CD4-positive, alpha-beta T cell treated with Interleukin-15 for 4 hours (primary cell): ENCODE measurements at regions not wholly inside any gene's neighbourhood (a gene's known extent, or its start where the extent isn't known, plus 50 kb on each side); places are given as distances from the start of the nearest gene placed in this dataset.

Source experiments
- DNase-seq: peaks from one replicate; pipeline ENCODE4 v3.0.0-alpha.2; 2020; ENCODE audit warnings: low spot score

DNA sequence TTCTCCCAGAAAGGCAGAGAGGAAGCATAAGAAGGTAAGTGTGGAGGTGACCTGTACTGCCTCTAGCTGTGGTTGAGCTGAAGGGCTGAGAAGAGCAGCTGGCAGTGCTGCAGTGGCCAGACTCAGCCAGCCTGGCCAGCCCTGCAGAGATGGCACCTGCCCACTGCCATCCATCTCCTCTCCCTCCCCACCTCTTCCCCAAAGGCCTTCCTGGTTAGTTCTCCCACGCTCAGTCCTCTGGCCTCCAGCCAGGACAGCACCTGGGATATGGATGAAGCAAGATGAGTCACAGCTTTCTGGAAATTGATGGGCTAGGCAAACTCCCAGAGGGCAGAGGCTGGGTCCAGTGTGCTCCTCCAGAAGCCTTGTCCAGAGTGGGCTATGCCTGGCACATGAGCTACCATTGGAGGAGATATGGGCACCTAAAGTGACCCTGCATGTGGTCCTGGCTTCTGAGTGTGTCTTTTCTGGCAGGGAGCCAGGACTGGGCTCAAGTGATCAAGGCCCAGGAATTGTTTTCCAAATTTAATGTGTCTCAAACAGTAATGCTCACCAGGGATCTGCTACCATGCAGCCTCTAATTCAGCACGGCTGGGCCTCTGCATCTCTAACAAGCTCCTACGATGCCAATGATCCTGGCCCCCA lies 81.0 kb upstream of the CACUL1 start:
- no peak for DNase-seq

- DNase-seq: no peak
Observed at GRCh38 chr10:118838364-118838763, 83.6 kb upstream of the CACUL1 start.

- DNase-seq: no peak
Observed at GRCh38 chr10:118839348-118839747, 84.6 kb upstream of the CACUL1 start.

- no peak for DNase-seq
Observed at GRCh38 chr10:118840071-118840775, 85.5 kb upstream of the CACUL1 start.

GRCh38 chr10:118840776-118841468 lies 86.2 kb upstream of the CACUL1 start:
- DNase-seq: no peak

DNA sequence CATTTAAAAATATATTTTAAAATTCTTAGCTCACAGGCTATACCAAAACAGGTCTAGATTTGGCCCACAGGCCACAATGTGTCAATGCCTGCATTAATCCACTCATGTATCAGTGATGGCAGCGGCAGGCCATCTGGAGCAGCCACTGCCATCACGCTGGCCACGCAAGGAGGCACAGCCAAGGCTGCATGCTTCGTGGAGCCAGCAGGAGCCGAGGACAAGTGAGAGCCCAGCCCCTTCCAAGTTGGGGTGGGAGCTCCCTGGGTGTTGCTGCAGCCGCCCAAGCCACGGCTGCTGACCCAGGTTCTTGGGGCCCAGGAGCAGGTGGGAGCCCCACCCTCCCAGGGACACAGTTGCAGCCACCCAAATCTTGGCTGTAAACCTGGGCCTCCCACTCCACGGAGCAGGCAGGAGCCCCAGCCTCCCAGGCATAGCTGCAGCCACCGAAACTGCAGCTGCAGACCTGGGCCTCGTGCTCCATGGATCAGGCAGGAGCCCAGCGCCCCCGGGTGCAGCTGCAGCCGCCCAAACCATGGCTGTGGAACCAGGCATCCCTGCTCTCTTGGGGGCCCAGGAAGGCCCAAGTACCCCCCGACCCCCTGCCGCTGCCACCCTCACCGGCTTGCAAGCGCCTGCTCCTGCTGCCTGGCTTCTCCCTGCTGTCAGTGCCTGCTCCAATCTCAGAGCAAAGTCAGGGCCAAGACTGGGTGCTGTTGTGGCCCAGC lies 87.3 kb upstream of the CACUL1 start:
- no peak for DNase-seq

GRCh38 chr10:118842843-118843624 lies 88.3 kb upstream of the CACUL1 start:
- no peak for DNase-seq

DNA sequence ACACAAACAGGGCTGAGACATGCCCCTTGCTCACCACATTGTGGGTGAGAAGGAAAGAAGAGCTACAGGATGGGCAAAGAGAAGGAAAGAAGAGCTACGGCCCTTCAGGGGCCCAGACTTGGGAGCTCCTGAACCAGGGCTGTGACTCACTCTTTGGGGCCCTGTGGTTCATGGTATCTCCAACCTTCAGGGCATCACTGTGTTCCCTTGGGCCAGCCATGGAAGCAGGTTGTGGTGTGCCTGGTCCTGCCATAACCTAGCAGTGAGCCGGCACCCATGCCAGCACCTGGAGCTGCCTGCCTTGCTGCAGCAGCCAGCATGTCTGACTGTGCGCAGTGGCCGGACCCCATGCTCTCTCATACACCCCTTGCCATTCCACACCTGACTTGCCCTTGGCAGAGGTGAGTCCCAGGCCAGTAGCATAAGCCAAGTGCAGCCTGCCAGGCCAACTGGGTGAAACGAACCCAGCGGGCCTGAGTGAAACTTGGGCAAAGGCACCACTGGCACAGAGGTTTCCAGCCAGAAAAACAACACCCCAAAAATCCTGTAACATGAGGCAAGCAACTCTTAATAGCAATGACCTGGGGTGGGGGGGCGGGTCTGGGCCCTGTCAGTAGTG lies 89.0 kb upstream of the CACUL1 start:
- DNase-seq: no peak

DNA sequence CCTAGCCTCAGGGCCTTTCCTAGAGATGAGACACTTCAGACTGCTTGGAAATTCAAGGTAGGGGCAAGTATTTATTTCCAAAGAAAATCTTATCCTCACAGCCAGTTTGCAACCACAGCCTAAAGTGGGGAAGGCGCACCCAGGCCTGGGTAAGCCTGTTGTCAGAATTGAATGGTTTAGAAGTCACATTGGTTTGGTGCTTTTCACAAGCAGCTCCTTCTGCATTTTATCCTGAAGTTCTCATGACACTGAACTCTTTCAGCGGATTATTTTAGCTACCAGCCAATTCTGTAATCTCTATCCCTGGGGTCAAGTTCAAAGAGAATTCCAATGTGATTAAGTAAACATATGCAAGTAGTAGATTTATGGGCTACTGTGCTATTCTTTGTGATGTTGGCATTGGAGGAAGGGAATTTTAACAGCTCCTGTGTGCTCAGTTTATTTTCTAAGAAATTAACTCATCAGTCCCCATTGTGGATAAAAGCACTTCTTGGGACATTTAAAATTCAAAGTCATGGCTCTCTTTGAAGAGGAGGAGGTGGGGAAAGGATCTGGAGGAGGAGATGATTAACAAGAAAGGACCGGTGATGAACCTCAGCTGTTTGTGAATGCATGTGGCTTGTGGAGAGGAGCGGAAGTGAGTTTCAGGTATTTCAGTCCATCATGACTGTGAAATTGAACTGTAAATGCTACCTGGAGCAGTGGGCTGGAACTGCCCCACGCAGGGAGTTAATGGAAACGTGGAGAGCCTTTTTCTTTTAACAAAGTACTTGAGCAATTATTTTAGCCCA lies 90.2 kb upstream of the CACUL1 start:
- DNase-seq: no peak

DNA sequence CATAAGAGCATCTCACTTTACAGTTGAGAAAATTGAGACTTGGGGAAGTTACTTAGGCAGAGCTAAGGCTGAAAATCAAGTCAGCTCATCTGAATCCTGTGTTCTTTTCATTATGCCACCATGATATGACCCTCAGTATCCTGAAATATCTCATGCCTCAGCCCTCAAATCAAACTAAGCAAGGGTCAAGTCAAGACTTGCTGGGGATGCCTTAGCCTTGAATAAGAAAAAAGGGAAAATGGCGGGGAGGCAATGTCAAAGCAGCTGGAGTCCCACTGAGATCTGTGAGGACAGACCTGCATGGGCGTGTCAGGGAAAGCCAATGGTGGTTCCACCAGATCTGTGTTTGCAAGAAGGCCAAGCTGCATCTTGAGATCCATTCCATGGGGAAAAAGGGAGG lies 91.0 kb upstream of the CACUL1 start:
- DNase-seq: no peak

DNA sequence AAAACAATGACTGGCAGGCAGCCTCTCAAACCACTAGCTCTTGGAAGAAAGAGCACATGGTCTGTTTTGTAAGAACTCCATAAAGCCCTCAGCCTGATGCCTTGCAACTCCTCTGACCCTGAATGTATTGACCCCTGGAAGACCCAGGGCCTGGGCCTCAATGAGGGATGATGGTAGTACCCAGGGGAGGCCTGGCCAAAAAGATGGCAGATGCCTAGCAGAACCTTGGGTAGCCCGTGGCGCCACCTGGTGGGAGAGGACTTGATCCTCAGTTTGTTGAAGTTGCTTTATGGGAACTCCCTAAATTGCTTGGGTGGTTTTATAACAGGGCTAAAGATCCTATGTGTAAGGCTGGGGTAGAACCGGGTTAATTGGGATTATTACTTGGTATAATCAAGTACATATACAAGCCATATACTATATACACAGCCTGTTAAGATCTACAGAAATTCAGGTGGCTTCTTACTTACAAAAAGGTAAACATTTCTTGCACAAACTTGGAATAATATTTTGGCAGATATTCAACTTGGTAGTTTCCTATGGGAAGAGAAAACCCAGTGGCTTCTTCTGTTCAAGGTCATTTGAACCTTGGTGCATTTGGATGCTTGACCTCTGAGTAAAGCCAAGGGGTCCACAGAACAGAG lies 95.8 kb upstream of the CACUL1 start:
- peak; percentile 37 for DNase-seq

DNA sequence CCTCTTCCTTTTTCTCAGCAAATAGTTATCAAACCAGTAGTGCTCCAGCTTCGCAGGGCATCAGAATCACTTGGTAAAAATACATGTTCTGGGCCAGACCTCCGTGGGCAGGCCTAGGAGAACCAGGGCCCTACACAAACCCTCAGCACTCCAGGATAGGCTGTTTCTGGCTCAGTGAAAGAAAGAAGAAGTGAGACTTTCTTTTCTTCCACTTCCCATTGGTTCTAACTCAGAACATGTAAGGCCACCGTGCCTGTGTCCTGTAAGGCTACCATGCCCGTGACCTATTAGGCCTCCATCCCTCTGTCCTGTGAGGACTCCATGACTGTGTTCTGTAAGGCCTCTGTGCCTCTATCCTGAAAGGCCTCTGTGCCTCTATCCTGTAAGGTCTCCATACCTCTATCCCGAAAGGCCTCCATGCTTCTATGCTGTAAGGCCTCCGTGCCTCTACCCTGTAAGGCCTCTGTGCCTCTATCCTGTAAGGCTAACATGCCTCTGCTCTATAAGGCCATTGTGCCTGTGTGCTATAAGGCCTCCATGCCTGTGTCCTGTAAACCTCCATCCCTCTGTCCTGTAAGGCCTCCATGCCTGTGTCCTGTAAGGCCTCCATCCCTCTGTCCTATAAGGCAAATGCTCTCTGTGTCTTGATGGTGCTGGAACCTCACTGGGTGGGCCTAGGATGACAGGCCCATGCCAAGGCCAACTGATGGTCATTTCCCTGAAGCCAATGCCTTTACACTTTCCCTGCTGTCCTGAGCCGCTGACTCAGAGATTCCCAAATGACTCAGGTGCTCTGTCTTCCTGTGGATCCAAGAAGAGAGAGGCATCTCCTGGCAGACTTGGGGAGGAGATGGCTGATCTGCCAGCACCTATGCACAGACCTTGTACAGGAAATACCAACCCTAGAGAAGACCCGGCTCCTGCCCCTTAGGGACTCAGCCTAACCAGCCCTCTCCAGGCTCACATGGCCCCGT lies 96.6 kb upstream of the CACUL1 start:
- DNase-seq: no peak

- no peak for DNase-seq
Observed at GRCh38 chr10:118853916-118854315, 99.1 kb upstream of the CACUL1 start.

DNA sequence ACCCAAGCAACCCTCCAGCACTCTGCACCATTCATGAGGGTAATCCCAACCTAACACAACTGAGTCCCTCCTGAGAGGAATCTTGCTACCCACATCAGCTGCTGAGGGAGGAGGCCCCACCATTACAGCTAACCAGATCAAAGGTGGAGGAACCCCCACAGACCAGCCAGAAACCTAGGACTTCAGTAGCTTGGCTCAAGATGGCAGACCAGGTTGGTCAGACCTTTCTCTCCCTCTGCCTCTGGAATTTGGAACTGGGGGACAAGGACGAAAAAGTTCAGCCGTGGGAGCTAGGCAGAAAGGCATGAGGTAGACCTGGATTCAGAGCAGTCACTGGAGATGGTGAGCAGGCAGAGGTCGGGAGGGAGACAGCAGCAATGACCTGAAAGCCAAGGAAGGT lies 101.3 kb upstream of the CACUL1 start:
- no peak for DNase-seq

DNA sequence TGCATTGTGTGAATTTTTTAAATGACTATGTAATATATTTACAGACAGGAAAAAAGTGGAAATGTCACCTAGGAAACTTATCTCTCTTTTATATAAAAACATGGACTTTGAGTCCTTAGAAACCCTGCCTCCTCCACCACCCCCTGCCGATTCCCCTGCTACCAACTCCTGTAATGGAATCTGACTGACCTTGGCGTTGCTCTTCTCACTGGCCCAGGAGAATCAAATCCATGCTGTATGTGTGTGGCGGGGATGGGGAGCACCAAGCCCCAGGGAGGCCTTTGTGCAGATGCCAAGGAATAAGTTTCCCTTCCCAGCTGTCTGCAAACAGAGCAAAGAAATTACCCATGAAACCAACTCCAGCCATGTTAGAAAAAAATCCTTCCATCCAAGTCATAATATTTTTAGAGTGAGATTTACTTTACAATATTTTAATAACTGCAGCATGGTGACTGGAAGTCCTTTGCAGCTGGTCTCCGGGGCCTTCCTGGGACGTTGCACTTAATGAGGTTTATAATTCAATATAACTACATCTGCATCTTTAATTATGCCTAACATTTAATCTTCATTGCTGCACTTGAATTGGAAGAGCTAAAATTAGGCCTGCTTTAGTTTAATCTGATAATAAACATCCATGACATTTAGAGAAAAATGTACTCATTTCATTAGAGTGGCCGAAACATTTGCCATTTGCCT lies 111.4 kb upstream of the CACUL1 start:
- DNase-seq: no peak

- no peak for DNase-seq
Observed at GRCh38 chr10:118867768-118868167, 113.0 kb upstream of the CACUL1 start.

DNA sequence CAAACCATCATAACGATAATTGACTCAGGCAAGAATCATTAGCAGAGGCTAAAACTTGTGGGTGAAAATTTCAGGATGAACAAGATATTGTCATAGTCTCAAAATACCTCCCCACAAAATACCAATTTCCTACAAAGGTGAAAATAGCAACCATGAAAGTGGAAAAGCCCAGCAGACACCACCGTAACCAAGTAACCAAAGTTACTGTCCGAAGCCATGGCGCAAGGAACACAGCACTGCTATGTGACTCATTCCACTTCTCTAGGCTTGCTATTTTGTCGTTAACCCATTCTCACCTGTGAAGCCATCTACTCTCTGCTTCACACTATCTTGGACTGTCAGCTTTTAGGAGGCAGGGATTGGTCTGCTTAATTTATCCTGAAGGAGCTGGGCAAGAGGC lies 113.8 kb upstream of the CACUL1 start:
- no peak for DNase-seq
